GM19351 (cell line): ENCODE measurements at regions not wholly inside any gene's neighbourhood (a gene's known extent, or its start where the extent isn't known, plus 50 kb on each side); places are given as distances from the start of the nearest gene placed in this dataset.

Experiments used
- ATAC-seq: cut with Tn5 transposase; IDR thresholded peaks from one replicate; pipeline ENCODE4 v1.9.1; 2021; ENCODE audit warnings: mild to moderate bottlenecking, moderate library complexity; ENCODE audit not compliant: unreplicated experiment

DNA sequence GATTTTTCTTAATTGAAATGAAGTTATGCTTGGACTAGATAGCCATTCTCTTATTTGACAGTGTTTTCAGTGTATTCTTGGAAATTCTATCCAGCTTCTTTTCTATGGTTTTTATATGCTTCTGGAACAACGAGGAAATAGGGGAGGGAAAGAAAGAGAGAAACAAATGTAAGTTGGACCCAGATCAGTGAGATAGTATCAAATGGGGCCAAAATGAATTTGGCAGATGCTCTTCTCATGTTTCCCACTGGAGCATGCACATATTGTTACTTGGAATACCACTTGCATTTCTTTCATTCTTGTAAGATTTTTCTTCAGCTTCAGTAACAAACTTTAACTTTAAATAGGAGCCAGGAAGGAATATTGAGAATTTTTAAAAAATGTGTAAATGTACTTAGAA is 312.3 kb downstream of the PRL start:
- ATAC-seq = no peak

DNA sequence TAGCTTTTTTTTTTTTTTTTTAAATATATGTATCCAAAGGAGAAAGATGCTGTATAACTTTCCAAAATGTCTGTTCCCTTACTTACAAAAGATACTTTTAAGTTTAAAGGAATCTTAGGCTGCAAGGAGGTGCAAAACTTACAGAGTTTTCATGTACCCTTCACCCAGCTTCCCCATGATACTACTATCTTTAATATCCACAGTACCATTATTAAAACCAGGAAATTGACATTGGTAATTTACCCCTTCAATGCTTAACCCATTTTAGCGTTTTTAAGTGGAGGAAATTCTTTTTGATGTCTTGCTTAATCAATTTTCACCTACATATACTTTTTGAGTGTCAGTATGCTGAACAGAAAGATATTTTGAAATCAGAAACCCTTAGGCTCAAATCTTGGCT is 310.9 kb downstream of the PRL start:
- no peak for ATAC-seq

DNA sequence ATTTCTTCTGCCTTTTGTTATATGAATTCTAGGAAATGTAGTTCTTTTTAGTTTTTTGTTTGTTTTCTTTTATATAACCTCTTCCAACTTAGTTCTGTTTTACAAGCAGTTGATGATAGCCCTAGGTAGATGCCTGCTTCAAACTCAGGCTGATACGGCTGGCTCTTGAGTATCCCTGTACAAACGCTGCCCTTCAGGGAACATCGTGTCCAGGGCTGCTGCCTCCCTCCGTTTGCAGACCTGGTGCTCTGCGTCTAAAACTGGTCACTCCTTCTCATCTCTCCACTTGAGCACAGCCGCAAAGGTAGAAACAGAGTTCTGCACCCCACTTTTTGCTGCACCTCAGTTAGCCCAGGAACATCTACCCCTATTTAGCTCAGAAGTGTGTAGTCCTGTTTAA is 310.1 kb downstream of the PRL start:
- ATAC-seq = no peak

DNA sequence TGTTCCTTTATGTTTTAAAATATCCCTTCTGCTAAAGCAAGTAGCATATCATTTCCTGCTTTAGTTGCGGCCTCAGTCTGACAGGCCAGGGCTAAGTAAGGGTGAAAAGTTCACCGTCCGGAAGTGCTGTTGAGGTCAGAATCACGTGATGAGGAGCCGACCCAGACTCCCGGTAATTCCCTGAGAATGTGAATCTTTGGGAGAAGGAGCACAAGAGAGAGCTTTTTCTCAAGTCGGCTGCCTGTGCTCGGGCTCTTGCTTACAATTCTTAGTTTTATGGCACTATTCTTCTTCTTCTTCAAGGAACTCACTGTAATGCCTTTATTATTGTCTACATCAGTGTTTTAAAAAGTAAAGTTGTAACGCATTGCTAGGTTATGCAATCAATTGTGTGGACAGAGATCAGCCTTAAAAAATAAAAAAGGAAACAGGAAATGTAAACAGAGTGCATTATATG is 309.3 kb downstream of the PRL start:
- ATAC-seq = peak; percentile 88

DNA sequence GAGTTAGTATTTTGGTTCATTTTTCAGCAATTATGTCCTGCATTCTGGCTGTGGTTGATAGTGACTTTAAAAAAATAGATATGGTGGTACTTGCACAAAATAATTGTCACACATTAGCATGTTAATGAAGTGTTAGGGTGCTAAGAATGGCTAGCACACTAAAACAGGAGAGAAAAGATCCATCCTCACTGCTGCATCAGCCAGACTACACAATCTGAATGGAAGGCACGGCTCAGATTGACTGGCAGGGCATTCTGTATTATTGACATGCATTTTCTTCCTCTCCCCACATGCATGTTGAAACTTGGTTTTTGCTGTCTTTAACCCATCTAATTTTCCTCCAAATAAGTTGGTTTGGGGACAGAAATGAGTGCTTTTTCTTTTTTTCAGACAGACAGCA is 306.3 kb downstream of the PRL start:
- no peak for ATAC-seq

DNA sequence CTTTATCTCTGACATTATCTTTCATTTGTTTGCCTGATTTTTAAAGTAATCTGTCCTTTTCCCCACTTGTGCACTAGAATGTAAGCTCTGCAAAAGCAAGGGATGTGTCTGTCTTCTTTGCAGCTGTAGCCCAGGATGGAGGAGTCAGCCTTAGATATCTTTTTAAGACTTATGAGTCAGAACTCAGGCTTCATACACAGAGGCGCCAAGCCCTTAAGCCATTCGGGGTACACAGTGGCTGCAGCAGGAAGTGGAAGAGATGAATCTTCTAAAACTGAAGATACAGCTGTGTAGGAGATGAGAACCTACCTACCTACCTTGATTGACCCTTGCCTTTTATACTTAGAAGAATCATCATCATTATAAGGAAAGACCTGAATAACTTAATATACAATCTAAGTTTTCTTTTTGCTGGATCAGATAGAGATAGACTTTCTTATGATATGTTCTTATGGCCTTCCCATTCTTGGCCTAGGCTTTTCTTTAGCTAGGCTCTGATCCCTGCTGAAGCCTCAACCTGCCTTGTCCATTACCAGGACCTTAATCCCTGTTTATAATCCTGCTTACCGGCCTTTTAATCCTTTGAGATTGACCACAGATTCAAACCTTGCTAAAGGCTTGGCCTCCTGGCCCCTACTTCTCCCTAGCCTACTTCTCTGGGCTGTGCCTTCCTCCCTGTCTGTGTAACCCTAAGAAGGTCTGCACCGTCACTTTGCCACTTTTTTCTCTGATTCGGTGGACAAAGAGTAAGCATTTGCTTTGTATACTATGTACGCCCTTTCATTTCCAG is 304.5 kb downstream of the PRL start:
- no peak for ATAC-seq

DNA sequence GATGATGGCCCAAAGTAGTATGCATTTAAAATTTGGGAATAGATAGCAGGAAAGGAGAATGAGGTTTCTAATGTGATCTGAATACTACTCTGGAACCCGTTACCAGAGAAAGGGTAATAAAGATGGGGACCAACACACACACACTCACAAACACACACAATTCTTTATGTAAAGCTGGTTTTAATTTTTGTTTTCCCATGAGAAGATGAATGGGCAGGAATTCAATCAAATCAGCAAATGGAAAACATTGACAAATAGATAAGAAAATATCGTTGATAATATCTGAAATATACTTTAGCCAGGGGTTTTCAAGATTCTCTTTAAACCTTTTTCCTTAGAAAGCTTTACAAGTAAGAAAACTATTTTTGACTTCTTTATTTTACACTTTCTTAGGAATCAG is 303.0 kb downstream of the PRL start:
- no peak for ATAC-seq

DNA sequence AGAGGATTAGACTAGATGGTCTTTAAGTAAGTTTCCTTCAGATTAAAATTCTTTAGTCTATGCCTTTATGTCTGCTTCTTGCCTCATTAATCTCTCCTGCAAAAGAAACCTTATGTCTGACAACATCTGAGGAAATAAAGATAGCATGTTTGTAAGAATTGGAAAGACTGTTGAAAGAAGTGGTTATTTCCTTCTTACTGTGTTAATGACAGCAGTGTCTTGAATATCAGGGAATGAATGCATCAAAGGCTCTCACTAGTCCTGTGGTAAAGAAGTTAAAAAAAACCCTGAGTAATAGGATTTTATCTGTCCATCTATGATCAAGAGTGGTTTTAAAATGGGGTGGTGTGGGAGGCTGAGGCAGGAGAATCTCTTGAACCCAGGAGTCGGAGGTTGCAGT is 302.0 kb downstream of the PRL start:
- ATAC-seq = no peak

DNA sequence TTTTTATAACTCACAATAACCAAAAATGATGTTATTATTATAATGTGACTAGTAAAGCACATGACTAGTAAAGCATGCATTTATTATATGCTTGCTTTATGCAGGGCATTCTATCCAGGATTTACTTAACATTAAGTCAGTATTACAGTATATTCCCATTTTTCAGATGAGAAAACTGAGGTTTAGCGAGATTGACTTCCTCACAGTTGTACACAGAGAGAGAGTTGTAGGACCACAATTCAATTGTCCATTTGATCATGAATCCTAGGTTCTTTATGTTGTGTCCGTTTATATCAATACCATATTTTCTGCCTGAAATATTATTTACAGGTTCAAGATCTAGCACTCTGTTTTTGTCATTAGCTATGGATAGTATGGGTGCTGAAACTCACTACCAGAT is 301.5 kb downstream of the PRL start:
- no peak for ATAC-seq

DNA sequence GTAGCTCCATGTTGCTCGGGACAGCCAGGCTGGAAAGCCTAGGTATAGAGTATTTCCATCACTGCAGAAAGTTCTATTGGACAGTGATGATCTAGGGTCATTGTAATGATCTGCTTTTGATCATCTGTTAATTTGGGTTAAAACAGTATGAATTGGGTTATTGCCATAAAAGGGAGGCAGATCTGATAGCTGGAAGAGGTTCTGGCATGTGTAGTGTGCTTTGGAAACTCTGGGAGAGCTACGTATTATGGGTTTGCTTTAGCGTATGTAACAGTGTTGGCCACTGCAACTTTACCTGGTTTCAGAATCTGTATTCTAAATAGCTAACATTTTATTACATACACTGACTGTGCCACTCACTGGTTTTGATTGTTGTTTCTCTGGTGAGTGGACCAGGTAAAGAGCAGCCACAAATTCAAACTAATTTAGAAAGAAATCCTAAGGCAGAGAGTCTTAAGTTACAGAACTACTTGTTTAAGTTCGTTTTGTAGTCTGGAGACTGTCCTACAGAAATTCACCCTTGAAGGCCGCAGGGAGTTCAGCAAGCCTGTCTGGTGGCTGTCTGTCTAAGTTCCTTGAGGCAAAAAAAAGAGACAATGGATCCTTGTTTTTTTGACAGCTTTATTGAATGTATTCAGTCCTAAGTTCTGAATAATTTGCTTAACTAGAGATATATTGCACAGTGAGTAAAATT is 300.3 kb downstream of the PRL start:
- no peak for ATAC-seq

DNA sequence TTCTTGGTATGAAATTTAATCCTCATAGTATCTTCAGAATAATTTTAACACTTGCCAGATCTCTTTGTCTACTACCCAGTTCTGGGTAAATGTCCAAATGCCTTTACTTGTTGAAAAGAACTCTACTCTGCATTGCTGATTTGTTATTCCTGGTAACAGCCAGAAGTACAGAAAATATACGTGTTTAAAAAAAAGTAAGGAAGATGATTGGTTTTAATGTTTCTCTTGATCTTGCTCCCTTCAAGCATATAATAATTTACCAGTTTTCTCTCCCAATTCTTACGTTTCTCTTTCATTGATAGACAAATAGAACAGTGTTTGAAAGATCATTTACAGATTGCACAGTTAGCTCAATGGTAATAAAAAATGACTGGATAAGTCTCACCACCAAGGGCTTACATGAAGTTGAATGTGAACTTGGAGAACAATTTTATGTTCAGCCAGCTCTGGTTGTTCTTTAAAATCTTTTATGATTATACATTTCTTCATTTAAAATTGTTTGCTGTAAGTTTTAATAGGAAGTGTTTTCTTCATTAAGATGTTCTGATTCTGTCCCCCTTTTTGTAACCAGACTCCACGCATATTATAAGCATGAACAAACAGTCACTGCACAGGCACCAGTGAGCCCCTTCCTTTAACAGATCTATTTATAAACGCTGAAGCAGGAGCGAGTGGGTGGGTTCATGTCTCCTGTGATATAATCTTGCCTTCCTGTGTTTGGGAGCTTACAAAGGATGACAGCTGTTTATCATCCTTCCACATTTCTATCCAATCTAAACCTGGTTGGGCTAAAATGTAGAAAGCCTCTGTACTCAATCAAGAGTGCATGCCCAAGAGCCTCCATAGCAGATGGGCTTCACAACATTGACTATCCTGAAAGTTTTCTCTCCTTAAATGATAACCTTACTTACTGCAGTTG is 299.5 kb downstream of the PRL start:
- no peak for ATAC-seq

DNA sequence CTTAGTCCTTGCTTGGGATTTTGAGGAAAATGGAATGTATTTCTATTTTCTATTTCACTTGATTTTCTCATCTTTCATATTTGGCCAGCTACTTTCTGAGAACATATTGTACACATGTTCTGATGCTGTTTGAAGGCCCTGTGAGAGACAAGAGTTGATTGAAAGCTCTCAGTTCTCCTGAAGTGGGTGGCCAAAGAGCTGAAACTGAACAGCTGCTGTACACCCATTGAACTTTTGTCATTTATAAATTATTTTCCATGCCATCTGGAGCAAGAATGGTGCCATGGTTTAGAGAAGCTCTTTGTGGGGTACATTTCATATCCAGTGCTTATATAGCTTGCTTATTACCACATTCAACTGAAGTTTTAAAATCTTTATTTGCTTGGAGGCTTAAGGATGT is 298.3 kb downstream of the PRL start:
- no peak for ATAC-seq

DNA sequence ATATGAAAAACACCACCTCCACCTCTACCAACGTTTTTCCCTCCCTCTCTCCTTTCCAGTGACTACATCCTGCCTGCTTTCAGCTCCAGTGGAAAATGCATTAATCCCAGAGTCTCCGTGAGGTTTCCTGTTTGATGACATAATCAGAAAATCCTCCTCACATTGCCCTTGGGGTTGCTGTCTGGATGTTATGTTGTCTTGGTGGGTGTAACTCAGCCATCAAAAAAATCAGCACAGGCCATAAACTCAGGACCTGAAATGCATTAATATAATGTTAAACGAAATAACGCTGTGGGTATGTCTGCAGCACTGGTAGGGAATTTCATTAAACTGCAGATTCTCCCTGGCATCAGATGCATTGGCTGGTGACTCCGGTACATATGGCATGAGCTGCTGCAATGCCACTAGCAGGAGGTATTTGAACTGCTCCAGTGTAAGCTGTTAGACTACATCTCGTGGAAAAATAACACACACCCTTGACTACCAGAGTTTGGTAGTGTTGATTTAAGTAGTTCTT is 297.8 kb downstream of the PRL start:
- ATAC-seq = no peak

DNA sequence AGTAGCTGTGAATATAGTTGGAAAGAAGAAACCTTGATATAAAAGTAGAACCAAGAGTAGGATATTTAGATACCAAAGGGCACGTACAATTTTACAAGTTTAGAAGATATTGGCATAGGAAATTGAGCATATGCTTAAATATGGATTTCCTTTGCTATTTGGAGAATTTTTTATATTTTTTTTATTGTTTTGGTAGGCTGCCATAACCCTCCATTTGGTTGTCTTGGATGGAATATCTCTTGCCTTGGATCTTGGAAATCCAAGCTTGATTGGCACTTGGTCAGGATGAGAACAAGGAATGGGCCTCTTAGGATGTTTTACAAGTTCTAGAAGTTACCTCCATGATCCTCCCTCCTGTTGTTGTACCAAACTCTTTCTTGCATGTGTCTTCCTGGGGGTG is 297.1 kb downstream of the PRL start:
- ATAC-seq = no peak

DNA sequence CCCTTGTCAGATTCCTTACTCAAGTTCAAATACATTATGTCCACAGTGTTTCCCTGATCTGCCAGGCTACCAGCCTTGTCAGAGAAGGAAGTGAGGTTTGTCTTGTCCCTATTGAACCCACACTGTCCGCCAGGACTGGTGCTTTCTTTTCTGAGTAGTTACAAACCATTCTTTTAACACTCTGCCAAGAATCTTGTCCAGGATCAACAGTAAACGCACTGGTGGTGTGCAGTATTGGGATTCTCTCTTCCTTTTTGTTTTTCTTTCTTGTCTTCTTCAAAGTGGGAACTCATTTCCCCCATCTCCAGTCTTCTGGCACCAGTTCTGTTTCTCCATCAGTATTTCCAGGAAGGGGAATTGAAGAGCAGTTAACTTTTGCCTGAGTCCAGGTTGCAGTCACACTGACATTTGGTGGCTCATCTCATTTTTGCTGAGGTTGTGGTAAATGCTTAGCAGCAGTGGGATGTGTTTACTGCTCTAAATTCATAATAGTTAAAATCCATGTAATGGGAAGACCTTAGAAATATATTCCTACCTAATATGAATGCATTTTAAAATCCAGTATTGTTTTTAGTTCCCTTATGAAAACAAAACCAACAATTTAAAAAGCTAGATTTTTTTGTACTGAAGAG is 295.3 kb downstream of the PRL start:
- no peak for ATAC-seq

DNA sequence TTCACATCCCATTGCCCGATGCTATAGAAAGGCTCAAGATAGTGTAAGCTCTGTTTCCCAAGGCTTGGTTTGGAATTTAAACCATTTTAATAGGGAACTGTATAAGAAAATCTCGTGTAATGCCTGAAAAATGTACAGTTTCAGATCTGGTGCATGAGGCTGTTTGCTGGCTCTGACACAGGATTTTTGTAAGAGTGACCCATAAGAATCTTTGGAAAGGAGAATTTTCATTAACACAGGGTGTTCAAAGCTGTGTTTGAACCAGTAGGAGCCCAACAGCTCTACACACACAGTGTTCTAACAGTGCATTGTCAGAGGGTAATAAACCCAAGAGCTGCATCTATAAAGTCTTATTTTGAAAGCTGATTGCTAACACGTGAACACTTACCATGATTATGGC is 293.5 kb downstream of the PRL start:
- ATAC-seq = no peak

DNA sequence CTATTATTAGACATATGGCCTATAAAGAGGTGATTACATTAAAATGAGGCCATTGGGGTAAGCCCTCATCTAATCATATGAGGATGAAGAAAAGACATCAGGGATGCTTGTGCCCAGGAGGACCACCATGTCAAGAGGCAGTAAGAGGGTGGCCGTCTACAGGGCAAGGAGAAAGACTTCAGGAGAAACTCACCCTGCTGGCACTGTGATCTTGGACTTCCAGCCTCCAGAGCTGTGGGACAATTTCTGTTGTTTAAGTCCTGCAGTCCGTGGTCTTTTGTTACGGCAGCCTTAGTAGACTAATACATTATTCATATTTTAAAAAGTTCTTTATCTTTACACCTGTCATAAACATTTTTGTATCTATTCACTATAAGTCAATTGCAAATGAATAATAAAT is 290.0 kb downstream of the PRL start:
- ATAC-seq = no peak

DNA sequence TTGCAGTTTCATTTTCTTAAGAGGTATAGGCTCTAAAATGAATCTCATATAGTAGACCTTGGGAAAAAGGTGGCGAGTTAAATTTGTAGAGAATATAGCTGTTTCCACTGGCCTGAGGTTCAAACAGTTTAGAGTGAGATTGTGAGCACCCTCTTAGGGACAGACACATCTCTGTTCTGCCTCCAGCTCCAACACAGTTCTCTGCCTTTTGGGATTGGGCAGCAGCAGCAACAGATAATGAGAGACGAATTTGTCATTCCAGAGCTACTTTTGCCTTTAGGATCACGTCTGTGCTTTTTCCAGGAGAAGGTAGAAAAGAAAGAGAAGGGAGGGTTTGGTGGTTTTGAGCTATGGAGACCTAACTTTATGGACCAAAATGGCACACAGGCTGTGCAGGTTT is 289.4 kb downstream of the PRL start:
- no peak for ATAC-seq

DNA sequence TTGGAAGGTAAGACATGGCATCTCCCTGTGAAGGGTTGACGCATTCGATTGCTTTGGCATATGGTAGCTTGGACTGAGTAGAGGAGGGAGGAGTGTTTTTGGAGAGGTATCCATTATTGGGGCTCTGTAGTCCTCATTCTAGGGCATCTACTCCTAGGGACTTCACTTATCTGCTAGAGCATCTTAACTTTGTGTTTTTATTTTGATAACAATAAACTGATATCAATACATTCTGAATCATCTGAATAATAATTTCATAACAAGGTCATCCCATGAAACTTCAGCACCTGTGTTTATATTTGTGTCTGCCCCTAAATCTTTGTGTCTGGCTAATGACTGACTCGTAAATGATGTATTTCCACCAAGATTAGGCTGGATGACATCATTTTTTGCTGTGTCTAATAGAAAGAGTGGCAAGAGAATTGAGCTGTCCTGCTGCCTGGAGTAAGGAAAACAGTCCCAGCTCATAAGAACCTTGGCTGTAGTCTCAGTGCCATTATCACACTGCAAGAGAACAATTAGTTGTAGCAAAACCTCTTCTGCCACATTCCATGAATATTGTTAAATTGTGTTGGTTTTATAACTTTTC is 288.5 kb downstream of the PRL start:
- ATAC-seq = no peak

DNA sequence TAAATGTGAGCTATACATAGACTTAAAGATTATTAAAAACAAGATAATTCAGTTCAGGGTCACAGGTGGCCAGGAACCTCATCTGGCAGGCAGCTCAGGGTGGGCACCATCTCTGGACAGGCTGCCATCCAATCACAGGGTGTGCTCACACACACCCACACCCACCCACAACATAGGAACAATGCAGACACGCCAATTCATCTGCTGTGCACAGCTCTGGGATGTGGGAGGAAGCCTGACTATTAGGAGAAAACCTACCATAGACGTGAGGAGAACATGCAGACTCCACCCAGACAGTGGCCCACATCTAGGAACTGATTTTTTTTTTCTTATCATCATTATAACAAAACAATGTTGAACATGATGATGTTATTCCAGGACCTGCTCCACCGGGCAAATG is 286.7 kb downstream of the PRL start:
- ATAC-seq = no peak

DNA sequence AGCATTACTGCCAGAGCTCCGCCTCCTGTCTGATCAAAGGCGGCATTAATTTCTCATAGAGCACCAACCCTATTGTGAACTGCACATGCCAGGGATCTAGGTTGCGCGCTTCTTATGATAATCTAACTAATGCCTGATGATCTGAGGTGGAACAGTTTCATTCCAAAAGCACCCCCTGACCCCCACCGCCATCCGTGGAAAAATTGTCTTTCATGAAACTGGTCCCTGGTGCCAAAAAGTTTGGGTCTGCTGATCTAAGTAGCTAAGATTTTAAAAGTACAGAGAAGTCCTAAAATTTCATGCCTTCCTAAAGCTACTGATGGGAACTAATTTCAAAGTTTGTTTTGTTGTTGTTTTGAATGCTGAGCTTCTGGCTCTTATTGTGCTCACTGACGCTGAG is 281.6 kb downstream of the PRL start:
- no peak for ATAC-seq
